ENCODE measurements at regions not wholly inside any gene's neighbourhood (a gene's known extent, or its start where the extent isn't known, plus 50 kb on each side); places are given as distances from the start of the nearest gene placed in this dataset.

DNA sequence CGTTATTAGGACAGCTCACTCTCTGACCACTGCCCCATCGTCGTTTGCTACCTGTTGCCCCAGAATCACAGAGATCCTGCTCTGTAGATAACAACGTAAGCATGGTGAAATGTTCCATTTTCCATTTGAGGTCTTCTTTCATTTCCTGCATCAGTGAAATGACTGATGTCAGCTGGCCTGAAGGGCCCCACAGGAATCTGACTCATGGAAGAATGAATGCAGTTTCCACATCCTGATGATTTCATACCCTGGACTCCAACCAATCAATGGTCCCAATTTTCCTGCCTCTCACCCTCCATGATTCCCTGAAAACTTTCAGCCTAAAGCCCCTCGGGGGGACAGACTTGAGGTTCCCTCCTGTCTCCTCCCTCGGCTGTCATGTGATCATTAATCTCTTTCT lies 394.4 kb upstream of the CDH4 start:
- no peak for TF ChIP-seq CTCF (IDR thresholded peaks at IDR 0.05)
- TF ChIP-seq, protein P1, sequence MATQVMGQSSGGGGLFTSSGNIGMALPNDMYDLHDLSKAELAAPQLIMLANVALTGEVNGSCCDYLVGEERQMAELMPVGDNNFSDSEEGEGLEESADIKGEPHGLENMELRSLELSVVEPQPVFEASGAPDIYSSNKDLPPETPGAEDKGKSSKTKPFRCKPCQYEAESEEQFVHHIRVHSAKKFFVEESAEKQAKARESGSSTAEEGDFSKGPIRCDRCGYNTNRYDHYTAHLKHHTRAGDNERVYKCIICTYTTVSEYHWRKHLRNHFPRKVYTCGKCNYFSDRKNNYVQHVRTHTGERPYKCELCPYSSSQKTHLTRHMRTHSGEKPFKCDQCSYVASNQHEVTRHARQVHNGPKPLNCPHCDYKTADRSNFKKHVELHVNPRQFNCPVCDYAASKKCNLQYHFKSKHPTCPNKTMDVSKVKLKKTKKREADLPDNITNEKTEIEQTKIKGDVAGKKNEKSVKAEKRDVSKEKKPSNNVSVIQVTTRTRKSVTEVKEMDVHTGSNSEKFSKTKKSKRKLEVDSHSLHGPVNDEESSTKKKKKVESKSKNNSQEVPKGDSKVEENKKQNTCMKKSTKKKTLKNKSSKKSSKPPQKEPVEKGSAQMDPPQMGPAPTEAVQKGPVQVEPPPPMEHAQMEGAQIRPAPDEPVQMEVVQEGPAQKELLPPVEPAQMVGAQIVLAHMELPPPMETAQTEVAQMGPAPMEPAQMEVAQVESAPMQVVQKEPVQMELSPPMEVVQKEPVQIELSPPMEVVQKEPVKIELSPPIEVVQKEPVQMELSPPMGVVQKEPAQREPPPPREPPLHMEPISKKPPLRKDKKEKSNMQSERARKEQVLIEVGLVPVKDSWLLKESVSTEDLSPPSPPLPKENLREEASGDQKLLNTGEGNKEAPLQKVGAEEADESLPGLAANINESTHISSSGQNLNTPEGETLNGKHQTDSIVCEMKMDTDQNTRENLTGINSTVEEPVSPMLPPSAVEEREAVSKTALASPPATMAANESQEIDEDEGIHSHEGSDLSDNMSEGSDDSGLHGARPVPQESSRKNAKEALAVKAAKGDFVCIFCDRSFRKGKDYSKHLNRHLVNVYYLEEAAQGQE (IDR thresholded peaks at IDR 0.05; ENCODE audit: insufficient read depth in 1 of 2, low read depth in 2 of 2, low read length in 1 of 2): no peak
- TF ChIP-seq POLR2AphosphoS5 (IDR thresholded peaks at IDR 0.05; ENCODE audit: low read depth, low read length): no peak
- no peak for TF ChIP-seq SIN3A (IDR thresholded peaks at IDR 0.05; ENCODE audit: borderline replicate concordance, insufficient read depth, low read depth, low read length)
- TF ChIP-seq TCF7L2 (IDR thresholded peaks at IDR 0.05; ENCODE audit: low read depth, low read length): no peak

All from Panc1 (cell line).